UCSD-AML1 (cell line): ENCODE measurements at regions not wholly inside any gene's neighbourhood (a gene's known extent, or its start where the extent isn't known, plus 50 kb on each side); places are given as distances from the start of the nearest gene placed in this dataset.
A peak's percentile ranks its signal among the peaks of the same experiment; 100 is the strongest.
"Not testable (repeated sequence)": the region's sequence is repeated elsewhere in the genome, so short reads cannot be mapped to it uniquely, and the experiment has no call there.

Source experiments
- DNase-seq: peaks from one replicate; lab custom pipeline; 2025; ENCODE audit not compliant: unreplicated experiment; lab: John Stamatoyannopoulos, UW

- no peak for DNase-seq
Measured at GRCh38 chrX:22526339-22526738, 253.6 kb downstream of the CBLL2 start.

- no peak for DNase-seq
Measured at GRCh38 chrX:22527302-22527701, 254.6 kb downstream of the CBLL2 start.

- peak; percentile 8 for DNase-seq
Measured at GRCh38 chrX:22533898-22534297, 261.2 kb downstream of the CBLL2 start.

DNA sequence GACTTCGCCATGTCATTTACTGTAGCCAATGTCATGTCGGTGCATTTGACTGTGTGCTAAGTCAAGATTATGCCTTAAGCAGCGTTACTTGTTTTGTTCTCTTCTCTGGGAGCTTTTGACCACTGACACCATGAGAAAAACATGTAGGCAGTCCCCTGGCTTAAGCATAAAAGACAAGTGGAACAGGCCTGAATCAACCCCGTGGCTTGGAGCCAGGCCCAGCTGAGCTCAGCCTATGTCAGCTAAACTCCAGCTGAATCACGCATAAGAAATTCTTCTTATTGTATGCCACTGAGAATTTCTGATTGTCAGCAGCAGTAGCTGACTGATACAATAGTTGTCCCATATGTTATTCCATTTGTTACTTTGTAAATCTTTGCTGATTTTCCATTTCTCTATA lies 261.9 kb downstream of the CBLL2 start:
- no peak for DNase-seq

DNA sequence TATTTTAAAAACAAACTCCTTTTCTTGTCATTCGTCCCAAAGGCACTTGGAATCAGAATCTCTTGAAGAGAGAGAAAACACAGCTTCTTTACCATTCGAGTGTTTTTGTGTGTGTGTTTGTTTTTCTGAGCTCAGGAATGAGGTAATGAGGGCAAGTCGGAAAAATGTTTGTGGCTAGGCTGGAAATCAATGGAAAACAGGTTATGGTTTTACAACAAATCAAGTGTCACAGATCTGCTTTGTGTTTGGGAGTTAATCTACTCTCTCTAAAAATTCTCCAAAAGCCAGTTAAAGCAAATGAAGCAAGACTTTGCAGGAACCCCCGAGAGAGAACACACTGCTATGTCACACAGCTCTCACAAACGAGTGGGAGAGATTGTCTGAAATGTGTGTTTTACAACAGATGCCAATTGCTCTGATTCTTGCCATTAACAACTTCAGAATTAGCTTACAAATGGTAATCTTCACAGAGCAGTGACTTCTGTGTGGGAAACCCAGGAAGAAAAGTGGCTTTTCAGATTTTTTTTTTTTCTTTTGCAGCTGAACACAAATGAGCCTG lies 264.1 kb downstream of the CBLL2 start:
- DNase-seq, result no peak

DNA sequence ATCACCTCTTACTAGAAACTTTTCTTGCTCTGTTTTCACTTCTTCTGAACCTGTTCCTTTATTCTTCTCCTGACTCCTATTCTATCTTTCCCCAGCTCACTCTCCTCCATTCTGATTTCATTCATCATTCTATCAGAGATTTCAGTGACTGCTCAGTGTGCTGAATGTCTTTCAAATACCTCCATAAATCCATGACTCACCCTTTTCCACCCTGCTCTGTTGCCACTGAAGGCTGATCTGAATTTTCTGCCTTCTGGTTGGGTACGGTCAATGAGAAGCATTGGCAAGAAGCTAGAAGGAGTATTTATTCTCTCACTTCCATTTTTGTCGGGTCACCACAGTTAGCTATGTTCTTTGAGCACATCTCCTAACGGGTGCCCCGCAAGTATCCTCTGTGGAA lies 265.9 kb downstream of the CBLL2 start:
- no peak for DNase-seq

DNA sequence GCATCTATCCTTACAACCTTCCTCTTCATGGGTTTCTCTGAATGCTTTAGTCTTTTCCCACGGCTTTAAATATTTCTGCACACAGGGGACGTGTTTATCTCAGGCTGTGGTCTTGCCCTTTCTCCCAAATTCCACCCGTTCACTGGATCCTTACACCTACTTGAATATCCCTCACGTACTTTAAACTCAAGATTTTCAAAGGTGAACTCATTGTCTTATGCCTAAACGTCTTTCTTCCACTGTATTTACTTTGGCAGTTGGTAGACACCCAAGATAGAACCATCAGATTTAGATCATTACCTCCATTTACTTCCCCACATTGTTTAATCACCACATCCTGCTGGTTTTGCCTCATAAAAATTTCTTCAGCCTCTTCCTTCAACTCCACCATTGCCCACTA lies 269.2 kb downstream of the CBLL2 start:
- DNase-seq, result no peak

DNA sequence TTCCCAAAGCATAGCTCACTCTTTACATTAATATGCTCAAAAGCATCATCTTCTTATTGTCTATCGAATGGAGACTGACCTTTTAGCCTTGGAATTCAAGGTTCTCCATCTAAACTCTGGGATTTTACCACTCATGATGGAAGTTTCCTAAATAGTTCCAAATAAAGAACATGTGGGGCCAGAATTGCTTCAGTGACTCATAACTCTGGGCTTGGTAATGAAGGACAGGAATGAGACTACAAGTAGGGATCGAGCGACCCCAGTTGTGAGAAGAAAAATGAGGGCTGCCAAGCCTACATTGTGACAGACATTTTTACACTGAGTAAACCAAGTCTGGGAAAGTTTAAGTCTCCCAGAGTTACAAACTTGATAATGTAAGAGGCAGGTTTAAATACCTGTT lies 269.9 kb downstream of the CBLL2 start:
- DNase-seq, result no peak

GRCh38 chrX:22559506-22559905 lies 286.8 kb downstream of the CBLL2 start:
- no peak for DNase-seq

DNA sequence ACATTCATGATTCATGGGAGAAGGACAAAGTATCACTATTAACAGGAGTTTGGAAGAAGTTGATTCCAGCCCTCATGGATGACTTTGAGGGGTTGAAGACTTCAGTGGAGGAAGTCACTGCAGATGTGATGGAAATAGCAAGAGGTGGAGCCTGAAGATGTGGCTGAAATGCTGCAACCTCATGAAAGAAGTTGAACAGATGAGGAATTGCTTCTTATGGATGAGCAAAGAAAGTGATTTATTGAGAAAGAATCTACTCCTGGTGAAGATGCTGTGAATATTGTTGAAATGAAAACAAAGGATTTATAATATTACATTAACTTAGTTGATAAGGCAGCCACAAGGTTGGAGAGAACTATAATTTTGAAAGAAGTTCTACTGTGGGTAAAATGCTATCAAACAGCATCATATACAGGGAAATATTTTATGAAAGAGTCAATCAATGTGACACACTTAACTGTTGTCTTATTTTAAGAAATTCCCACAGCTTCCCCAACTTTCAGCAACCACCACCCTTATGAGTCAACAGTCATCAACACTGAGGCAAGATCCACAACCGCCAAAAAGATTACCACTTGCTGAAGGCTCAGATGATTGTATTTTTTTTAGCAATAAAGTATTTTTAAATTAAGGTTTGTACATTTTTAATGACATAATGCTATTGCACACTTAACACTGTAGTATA lies 302.6 kb downstream of the CBLL2 start:
- DNase-seq, result no peak

- no peak for DNase-seq
Measured at GRCh38 chrX:22577181-22577580, 304.5 kb downstream of the CBLL2 start.

DNA sequence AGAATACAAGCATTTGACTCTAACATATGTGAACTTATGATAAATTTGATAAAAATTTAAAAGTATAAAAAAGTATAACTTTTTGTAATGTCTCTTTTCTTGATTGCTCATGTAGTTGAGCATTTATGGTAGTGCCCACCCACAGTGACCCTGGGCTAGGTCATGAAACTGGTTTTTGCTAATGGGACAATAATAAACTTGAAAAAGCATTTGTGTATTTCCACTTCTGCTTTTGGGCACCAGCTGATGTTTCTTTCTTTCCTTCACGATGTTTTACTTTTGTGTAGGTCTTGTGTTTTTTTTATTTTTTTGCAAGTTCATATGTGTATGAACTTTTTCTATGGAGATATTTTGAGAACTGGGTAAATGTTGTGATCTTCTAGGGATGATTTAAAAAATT lies 313.1 kb downstream of the CBLL2 start:
- no peak for DNase-seq

- DNase-seq, result no peak
Measured at GRCh38 chrX:22589845-22590244, 317.1 kb downstream of the CBLL2 start.

GRCh38 chrX:22594766-22595165 lies 322.1 kb downstream of the CBLL2 start:
- no peak for DNase-seq

GRCh38 chrX:22603060-22603459 lies 330.3 kb downstream of the CBLL2 start:
- no peak for DNase-seq

DNA sequence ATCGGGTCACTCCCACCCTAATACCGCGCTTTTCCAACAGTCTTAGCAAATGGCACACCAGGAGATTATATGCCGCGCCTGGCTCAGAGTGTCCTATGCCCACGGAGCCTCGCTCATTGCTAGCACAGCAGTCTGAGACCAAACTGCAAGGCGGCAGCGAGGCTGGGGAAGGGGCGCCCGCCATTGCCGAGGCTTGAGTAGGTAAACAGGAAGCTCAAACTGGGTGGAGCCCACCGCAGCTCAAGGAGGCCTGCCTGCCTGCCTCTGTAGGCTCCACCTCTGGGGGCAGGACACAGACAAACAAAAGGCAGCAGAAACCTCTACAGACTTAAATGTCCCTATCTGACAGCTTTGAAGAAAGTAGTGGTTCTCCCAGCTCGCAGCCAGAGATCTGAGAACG lies 336.7 kb downstream of the CBLL2 start:
- not testable (repeated sequence) for DNase-seq

GRCh38 chrX:22616867-22617266 lies 344.2 kb downstream of the CBLL2 start:
- DNase-seq, result no peak

DNA sequence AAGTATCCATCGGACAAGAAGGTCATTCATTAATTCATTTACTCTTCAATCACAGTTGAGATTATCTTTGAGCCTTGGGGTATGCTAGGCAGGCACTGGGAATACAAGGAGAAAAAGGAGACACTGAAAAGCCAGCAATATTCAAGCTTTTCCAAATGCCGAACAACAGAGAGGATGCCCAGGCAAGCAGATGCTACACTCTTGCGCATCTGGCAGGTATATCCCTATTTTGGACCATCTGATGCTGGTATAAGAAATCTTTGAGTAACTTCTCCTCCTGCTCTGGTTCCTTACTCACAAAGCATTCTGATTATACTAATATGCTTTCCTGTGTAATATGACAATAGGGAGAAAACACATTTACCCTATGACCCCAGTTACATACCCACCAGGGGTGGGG lies 354.9 kb downstream of the CBLL2 start:
- no peak for DNase-seq

DNA sequence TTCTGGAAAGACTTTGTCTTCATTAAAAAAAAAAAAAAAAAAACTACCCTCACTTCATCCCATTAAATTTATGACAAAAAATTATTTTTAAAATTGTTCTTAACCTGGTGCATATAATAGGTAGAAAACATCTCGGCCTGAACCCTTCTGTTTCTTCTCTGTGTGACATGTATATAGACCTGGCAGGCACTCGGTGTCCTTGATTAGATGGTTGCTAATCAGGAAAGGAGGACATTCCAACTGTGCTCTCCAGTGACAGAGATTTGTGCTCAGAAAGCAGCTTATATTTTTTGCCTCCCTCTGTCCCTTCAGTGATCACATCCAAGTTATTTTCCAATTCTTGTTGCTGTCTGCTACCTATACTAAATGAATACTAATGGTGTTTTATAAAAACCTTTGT lies 355.6 kb downstream of the CBLL2 start:
- no peak for DNase-seq

GRCh38 chrX:22629105-22629725 lies 356.5 kb downstream of the CBLL2 start:
- DNase-seq, result no peak

DNA sequence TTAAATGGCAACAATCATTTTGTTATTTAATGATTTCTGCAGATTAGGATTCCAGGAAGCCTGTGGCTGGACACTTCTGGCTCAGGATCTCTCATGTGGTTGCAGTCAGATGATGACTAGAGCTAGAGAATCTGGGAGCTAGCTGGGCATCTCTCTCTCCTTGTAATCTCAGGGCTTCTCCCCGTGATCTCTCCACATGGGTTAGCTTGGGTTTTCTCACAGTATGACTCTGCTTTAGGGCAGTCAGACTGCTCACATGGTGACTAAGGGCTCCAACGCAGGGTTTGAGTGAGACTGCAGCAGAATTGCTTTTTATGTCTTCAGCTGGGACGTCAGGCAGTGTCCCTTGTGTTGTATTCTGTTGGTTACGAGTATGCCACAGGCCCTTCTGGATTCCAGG lies 361.4 kb downstream of the CBLL2 start:
- no peak for DNase-seq

GRCh38 chrX:22634751-22635150 lies 362.0 kb downstream of the CBLL2 start:
- DNase-seq, result no peak

DNA sequence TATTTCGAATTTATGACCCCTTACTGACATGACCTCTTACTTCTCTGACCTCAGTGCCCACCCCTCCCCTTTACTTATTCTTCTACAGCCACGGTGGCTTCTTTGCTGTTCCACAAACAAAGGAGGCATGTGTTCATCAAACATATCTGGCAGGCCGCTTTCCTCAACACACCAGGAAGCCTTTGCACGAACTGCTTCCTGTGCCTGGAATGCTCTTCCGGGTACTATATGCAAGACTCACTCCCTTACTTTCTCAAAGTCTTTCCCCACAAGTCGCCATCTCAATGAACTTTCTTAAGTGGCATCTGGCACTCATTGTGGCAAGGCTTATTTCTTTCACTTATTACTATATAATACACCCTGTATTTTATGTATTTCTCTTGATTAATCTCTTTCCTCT lies 351.5 kb upstream of the DDX53 start:
- no peak for DNase-seq
